HG03039 (cell line): ENCODE measurements at regions not wholly inside any gene's neighbourhood (a gene's known extent, or its start where the extent isn't known, plus 50 kb on each side); places are given as distances from the start of the nearest gene placed in this dataset.
"Not testable (repeated sequence)": the region's sequence is repeated elsewhere in the genome, so short reads cannot be mapped to it uniquely, and the experiment has no call there.

Source experiments
- ATAC-seq: cut with Tn5 transposase; IDR thresholded peaks from one replicate; pipeline ENCODE4 v1.9.1; 2021; ENCODE audit warnings: mild to moderate bottlenecking, moderate library complexity; ENCODE audit not compliant: unreplicated experiment

DNA sequence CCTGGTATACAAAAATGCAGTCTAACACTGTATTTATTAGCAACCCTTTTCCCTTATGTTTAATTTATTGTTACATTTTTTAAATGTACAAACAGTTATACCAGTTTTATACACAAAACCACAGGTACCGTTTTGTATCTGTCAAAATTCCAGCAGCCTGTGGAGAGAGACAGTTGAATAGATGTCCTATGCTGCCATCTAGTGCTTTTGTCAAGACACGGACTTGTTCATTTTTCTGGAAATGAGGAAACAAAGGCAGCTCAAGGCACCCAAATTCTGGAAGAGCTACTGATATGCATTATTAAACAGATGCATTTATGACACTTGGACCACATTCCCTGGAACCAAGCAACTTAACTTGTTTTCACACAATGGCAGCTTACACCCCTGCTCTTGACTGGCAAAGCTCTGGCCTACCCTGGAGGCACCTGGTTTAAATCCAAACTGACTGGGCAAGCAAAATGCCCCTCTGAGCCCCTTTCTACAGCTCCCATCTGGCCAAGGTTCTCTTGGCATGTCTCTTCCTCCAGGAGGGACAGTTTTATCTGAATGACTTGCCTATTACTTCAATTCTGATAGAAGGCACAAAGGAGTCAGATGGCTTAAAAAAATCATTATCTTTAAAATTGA is 286.9 kb upstream of the PRKD1 start:
- no peak for ATAC-seq

- no peak for ATAC-seq
Observed at GRCh38 chr14:30218907-30219306, 291.3 kb upstream of the PRKD1 start.

DNA sequence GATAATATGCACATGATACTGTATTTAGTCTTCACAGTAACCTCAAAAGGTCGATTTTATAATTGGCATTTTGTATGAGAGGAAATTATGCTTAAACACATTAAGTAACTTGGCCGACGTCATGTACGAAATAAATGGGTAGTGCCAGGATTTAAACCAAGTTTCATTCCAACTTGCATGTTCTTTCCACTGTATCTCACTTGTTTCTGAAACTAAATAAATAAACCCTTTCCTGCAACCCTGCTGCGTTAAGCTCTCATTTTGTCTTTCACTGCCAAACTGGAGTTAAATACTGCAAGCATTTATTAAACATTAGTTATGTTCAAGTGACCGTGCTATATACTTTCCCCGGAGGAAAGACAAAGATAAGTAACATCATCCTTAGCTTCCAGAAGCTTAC is 293.9 kb upstream of the PRKD1 start:
- no peak for ATAC-seq

GRCh38 chr14:30223385-30223785 is 295.7 kb upstream of the PRKD1 start:
- no peak for ATAC-seq

- ATAC-seq, result no peak
Observed at GRCh38 chr14:30223966-30224365, 296.3 kb upstream of the PRKD1 start.

DNA sequence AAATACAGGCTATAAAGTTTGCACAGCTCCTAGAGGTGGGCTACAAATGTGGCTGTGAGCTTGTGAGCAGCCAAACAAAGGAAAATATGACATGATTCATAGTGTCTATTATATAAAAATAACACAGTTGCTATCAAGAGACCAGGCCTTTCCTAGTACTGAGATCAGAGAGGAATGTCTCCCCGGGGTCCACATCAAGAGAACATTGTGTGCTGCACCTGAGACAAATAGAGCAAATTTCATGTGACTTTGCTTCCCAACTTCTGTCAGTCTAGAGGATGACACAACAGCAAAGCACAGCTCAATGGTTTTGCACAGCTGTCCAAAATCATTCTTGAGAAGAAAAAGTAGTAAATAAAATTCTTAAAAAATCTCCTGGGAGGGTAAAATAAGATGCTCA is 297.5 kb upstream of the PRKD1 start:
- no peak for ATAC-seq

DNA sequence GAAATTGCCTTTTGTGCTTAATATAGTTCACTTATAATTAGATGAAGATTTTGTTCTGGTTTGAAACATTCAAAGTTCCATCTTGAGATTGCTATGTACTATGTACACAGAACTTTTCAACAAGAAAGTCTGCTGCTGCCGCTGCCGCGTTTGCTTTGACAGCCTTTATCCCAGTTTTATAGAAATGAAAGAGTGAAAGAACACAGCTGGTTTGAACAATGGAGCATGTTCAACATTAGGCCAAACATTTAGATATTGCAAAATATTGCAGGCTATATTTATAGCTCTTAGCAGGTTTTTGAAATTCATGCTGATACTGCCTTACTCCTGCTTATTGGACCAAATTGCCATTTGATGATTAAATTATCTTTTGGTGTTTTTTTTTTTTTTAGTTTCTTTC is 299.8 kb upstream of the PRKD1 start:
- ATAC-seq, result no peak

- ATAC-seq, result no peak
Observed at GRCh38 chr14:30227876-30228275, 300.2 kb upstream of the PRKD1 start.

GRCh38 chr14:30230719-30231118 is 303.1 kb upstream of the PRKD1 start:
- no peak for ATAC-seq

- ATAC-seq, result no peak
Observed at GRCh38 chr14:30234966-30235365, 307.3 kb upstream of the PRKD1 start.

- ATAC-seq, result no peak
Observed at GRCh38 chr14:30235485-30235884, 307.8 kb upstream of the PRKD1 start.

- ATAC-seq, result no peak
Observed at GRCh38 chr14:30238936-30239335, 311.3 kb upstream of the PRKD1 start.

GRCh38 chr14:30240018-30240417 is 312.4 kb upstream of the PRKD1 start:
- no peak for ATAC-seq

DNA sequence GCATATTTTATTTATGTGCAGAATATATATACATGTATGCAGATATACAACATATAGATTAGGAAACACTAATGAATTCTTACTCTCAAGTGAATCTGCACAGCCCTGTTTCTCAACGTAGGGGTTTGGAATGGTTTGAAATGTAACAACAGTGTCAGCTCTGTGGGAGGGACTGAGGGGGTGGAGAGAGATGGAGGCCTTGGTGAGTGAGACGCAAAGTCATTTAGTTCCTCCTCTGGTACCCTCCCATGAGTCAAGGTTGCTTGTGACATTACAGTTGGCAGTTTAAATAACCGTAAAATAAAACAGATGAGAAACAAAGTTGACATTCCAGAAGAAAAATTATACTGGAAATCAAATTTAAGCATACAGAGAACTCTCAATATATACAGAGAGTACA is 313.0 kb upstream of the PRKD1 start:
- ATAC-seq, result no peak

DNA sequence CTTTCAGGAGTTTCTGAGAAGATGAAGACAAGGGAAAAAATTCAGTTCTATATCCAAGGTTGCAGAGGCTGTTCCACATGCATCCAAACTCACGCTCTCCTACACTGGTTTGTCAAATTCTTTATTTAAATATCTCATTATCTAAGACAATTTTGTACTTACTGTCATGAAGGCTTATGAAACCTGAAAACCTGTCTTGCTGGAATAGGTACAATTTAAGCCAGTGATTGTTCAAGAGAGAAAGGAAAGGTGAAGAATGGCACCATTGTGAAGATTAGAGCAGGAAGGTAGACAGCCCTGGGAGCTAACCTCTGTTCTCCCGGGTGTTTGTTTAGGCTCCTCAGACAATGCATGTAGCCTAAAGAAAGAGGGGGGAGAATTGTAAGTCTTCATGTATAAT is 315.1 kb upstream of the PRKD1 start:
- no peak for ATAC-seq

DNA sequence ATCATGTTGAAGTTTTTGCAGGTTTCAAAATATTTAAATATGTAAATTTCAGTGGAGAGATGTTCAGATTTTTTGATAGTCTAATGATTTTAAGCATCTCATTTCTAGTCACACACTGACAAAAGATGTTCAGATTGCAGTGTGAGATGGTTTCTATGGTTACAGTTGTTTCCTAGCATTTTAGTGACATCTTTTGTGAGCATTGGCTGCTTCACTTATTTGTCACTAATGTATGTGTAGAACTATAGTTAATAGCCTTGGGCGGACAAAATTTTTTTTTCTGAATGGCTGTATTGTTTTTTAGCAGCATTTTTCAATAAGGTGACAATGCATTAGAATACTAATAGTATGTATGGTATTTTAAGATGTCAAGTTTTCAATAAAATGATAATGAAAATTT is 315.6 kb upstream of the PRKD1 start:
- no peak for ATAC-seq

- no peak for ATAC-seq
Observed at GRCh38 chr14:30243805-30244204, 315.2 kb upstream of the G2E3 start.

DNA sequence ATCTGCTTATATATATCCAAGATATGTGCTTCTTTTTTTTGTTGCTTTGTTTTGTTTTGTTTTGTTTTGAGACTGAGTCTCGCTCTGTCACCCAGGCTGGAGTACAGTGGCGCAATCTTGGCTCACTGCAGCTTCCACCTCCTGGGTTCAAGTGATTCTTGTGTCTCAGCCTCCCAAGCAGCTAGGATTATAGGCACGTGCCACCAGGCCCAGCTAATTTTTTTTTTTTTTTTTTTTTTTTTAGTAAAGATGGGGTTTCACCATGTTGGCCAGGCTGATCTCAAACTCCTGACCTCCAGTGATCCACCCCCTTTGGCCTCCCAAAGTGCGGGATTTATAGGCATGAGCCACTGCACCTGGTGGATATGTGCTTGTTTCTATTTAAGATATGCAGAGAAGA is 314.6 kb upstream of the G2E3 start:
- not testable (repeated sequence) for ATAC-seq

DNA sequence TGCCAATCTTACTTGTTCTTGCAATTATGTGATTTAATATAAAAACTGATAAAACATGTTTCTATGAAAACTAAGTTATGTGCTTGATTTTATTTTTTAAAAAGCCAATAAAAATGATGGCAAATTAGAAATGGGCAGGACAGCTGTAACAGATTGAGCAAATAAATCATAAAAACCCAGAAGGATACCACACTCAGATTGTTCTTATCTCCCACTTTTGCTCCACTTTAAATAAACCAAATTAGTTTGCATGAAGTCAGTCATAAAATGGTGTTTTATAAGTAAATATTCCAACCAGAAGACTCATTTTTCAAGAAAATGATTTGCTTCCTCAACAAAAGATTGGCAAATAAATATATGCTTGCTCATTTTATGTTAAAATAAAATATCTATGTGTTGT is 307.9 kb upstream of the G2E3 start:
- ATAC-seq, result no peak

- ATAC-seq, result no peak
Observed at GRCh38 chr14:30251557-30252100, 307.3 kb upstream of the G2E3 start.

- ATAC-seq, result no peak
Observed at GRCh38 chr14:30252151-30252550, 306.8 kb upstream of the G2E3 start.

DNA sequence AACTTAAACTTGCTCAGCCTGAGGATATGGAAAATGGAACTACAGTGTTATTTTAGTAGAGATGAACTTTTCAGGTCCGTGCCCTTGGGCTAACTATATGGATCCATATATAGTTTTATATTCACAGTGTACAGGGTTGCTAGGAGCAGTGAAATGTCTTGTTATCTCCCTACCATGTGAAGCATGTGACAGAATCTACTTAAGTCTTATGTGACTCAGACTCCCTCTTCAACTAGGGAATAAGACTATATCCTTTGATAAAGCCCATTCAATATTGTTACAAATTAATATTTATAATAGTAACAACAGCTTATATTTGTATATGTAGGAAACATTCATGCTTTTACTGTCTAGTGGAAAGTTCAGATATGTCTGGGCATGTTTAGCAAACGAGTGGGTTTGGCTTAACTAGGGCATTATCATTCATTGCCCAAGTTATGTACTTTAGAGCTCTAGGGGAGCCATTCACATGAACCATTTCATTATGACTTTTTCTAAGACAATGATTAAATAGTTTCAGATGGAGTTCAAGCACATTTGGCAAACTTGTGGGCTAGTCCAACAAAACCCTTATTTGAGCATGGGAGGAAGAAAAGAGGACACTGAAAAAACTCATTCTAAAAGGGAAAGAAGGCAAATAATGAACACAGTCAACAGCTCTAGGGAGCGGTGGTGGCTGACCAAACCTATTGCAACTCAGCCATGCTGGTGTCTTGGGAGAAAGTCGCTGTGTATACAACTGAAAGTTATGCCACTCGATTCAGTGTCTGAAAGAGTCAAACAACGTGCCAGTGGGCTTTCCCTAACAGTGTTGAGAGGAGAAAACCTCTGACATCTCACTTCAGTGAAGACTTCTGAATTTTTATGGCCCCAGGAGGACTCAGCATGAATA is 305.9 kb upstream of the G2E3 start:
- ATAC-seq, result no peak
